ENCODE measurements at regions not wholly inside any gene's neighbourhood (a gene's known extent, or its start where the extent isn't known, plus 50 kb on each side); places are given as distances from the start of the nearest gene placed in this dataset.

DNA sequence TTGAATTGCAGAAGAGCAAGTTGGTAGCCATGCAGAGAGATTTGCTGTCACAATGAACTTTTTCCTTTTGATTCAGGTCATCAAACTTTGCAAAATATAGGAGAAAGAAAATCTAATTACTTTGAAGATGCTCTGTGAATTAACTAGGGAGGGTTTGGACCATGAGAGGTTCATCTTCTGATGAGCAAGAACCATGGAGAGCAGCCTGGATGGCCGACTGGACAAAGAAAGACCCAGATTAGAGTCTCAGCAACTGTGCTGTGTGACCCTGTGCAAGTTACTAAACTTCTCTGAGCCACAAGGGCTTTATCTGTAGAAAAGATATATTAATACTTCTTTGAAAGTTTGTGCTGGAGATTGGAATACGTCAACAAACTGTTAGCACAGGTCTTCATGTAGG lies 122.6 kb upstream of the ADAMTS18 start:
- TF ChIP-seq, protein P1, sequence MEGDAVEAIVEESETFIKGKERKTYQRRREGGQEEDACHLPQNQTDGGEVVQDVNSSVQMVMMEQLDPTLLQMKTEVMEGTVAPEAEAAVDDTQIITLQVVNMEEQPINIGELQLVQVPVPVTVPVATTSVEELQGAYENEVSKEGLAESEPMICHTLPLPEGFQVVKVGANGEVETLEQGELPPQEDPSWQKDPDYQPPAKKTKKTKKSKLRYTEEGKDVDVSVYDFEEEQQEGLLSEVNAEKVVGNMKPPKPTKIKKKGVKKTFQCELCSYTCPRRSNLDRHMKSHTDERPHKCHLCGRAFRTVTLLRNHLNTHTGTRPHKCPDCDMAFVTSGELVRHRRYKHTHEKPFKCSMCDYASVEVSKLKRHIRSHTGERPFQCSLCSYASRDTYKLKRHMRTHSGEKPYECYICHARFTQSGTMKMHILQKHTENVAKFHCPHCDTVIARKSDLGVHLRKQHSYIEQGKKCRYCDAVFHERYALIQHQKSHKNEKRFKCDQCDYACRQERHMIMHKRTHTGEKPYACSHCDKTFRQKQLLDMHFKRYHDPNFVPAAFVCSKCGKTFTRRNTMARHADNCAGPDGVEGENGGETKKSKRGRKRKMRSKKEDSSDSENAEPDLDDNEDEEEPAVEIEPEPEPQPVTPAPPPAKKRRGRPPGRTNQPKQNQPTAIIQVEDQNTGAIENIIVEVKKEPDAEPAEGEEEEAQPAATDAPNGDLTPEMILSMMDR (IDR thresholded peaks at IDR 0.05): no peak
- TF ChIP-seq EP300 (IDR thresholded peaks at IDR 0.05) (no peak), POLR2AphosphoS5 (IDR thresholded peaks at IDR 0.05) (no peak)

All from upper lobe of left lung (tissue), 4 donors.